CD4-positive, alpha-beta T cell (primary cell): ENCODE measurements at regions not wholly inside any gene's neighbourhood (a gene's known extent, or its start where the extent isn't known, plus 50 kb on each side); places are given as distances from the start of the nearest gene placed in this dataset.

ENCODE experiments used
- ATAC-seq: fragments of 200-7000 bp; cut with Tn5 transposase; one replicate; pipeline ENCODE4 v1.10.0; 2022; ENCODE audit warnings: mild to moderate bottlenecking; ENCODE audit not compliant: poor library complexity
- CTCF ChIA-PET: fragments of 350-600 bp; sonication (Branson Sonifier 250); formaldehyde crosslinking; loops from one replicate; lab custom pipeline; 2021; ENCODE audit warnings: antibody characterized with exemption, inconsistent platforms; lab: Charles Lee
- POLR2A ChIA-PET: fragments of 350-600 bp; sonication (Branson Sonifier 250); formaldehyde crosslinking; loops from one replicate; lab custom pipeline; 2021; ENCODE audit warnings: antibody characterized with exemption, inconsistent platforms; lab: Charles Lee
- DNase-seq, 14 experiments: peaks; one replicate each; pipeline ENCODE4 v3.0.0-alpha.2; 2013 to 2020; ENCODE audit warnings: mixed read lengths in 2 of 14
- H3K27ac ChIP-seq, 2 donors: one replicate each; pipeline versions ENCODE4 v1.5.1 to v1.7.0; 2013; ENCODE audit warnings: low read length in 2 of 2, low read depth in 1 of 2, mild to moderate bottlenecking in 1 of 2
- H3K27me3 ChIP-seq, 2 experiments: 1 replicate in 1 of 2; 2 replicates in 1 of 2; pipeline versions ENCODE4 v1.6.1 to v1.7.0; 2013; ENCODE audit warnings: low read length in 2 of 2, control low read depth in 1 of 2, mild to moderate bottlenecking in 1 of 2, moderate library complexity in 1 of 2; ENCODE audit not compliant: insufficient read depth in 2 of 2, control insufficient read depth in 1 of 2
- H3K36me3 ChIP-seq: one replicate; pipeline ENCODE4 v1.6.1; 2013; ENCODE audit warnings: low read length, control low read depth; ENCODE audit not compliant: insufficient read depth
- H3K4me1 ChIP-seq: one replicate; pipeline ENCODE4 v1.6.1; 2013; ENCODE audit warnings: low read length, control low read depth; ENCODE audit not compliant: insufficient read depth
- H3K4me3 ChIP-seq: one replicate; pipeline ENCODE4 v1.5.1; 2013; ENCODE audit warnings: mild to moderate bottlenecking, low read length, moderate library complexity
- H3K9me3 ChIP-seq, 2 experiments: 1 replicate in 1 of 2; 2 replicates in 1 of 2; pipeline versions ENCODE4 v1.6.1 to v1.7.0; 2013; ENCODE audit warnings: low read length in 2 of 2, mild to moderate bottlenecking in 2 of 2, control low read depth in 1 of 2, moderate library complexity in 1 of 2; ENCODE audit not compliant: control insufficient read depth in 1 of 2, insufficient read depth in 1 of 2
- H3K27ac Mint-ChIP-seq: one replicate; pipeline ENCODE4 v1.8.0; 2020; ENCODE audit warnings: mixed read lengths
- H3K27me3 Mint-ChIP-seq: one replicate; pipeline ENCODE4 v1.8.0; 2021; ENCODE audit warnings: mixed read lengths
- H3K36me3 Mint-ChIP-seq: one replicate; pipeline ENCODE4 v1.8.0; 2021; ENCODE audit warnings: low read depth, mixed read lengths
- H3K4me1 Mint-ChIP-seq: one replicate; pipeline ENCODE4 v1.8.0; 2021; ENCODE audit warnings: low read depth, mixed read lengths
- H3K4me3 Mint-ChIP-seq: one replicate; pipeline ENCODE4 v1.8.0; 2020; ENCODE audit warnings: mild to moderate bottlenecking, mixed read lengths
- H3K9me3 Mint-ChIP-seq: one replicate; pipeline ENCODE4 v1.8.0; 2020; ENCODE audit warnings: mixed read lengths
- intact Hi-C, 2 experiments: fragments of 100-400 bp; cut with DNase I in 1 of 2; cut with micrococcal nuclease in 1 of 2; formaldehyde crosslinking; loops; one replicate each; pipeline versions ENCODE4 v1.15.1 to v1.9.0; 2023 to 2025; cut with DNase I, micrococcal nuclease
- TF ChIP-seq, protein P1 (sequence below): fragments of 200-600 bp; IDR thresholded peaks from one replicate; pipeline ENCODE4 v1.8.0; 2022; ENCODE audit warnings: antibody characterized with exemption, mild to moderate bottlenecking

DNA sequence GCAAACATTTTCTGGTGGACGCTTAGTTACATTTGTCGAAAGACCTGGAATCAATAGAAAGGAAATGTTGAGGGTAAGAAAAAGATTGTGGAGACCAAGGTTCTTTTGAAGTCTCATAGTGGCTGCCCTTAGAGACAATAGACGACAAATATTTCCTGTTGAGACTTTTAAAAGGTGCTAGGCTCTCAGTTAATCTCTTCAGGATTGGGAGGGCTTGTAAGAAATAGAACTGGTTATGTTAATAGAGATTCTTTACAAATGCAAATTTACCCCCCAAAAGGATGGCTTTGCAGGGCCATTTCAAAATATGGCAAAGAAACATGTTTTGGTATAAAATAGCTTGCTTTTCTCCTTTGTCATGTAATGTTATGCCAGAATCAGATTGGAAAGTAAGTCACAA lies 428.2 kb upstream of the CTNND2 start:
- intact Hi-C loops: no loop called here
- Mint-ChIP-seq H3K4me3 (no peak overlapping the region), H3K27me3 (no peaks in the 10 kb centered on the region), H3K9me3 (peaks cover 17% of the 10 kb centered on the region), H3K36me3 (no peaks in the 10 kb centered on the region), H3K27ac (no peak overlapping the region), H3K4me1 (no peaks in the 10 kb centered on the region)
- DNase-seq (no peak), ATAC-seq (no peak)
- no peaks in the 10 kb centered on the region for H3K36me3 ChIP-seq
- peaks cover 0 to 12% of the 10 kb centered on the region in 2 experiments for H3K9me3 ChIP-seq
- ChIA-PET POLR2A (no interaction called here), CTCF (no interaction called here)
- TF ChIP-seq, protein P1, sequence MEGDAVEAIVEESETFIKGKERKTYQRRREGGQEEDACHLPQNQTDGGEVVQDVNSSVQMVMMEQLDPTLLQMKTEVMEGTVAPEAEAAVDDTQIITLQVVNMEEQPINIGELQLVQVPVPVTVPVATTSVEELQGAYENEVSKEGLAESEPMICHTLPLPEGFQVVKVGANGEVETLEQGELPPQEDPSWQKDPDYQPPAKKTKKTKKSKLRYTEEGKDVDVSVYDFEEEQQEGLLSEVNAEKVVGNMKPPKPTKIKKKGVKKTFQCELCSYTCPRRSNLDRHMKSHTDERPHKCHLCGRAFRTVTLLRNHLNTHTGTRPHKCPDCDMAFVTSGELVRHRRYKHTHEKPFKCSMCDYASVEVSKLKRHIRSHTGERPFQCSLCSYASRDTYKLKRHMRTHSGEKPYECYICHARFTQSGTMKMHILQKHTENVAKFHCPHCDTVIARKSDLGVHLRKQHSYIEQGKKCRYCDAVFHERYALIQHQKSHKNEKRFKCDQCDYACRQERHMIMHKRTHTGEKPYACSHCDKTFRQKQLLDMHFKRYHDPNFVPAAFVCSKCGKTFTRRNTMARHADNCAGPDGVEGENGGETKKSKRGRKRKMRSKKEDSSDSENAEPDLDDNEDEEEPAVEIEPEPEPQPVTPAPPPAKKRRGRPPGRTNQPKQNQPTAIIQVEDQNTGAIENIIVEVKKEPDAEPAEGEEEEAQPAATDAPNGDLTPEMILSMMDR: no peak
- H3K27ac ChIP-seq: no peak overlapping the region
- H3K4me1 ChIP-seq: no peaks in the 10 kb centered on the region
- no peak overlapping the region for H3K4me3 ChIP-seq
- no peaks in the 10 kb centered on the region for H3K27me3 ChIP-seq

DNA sequence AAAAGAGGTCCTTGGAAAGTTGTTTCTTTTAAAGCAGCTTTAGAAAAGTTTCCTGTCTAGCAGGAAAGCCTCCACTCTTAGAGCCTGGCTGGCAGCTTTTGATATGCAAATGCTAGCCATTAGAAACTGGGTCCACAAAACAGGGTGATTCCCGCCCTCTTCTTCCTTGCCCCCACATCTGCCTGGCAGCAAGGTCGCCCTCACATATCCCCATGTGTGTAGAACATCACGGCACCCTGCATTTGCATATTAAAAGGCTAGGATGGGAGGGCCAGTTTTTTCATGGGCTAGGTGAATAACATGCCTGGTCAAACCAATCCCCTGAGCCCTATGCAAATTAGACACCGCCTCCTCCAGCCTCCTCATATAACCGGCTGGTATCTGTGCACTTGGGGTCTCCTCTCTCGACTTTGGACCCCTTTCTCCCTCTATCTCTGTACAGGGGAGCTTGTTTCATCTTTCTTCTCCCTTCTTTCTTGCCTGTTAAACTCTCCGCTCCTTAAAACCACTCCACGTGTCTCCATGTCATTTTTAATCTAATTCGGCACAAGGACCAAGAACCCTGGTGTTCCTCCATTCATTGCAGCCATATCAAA lies 426.8 kb upstream of the CTNND2 start:
- POLR2A ChIA-PET: no interaction called here

DNA sequence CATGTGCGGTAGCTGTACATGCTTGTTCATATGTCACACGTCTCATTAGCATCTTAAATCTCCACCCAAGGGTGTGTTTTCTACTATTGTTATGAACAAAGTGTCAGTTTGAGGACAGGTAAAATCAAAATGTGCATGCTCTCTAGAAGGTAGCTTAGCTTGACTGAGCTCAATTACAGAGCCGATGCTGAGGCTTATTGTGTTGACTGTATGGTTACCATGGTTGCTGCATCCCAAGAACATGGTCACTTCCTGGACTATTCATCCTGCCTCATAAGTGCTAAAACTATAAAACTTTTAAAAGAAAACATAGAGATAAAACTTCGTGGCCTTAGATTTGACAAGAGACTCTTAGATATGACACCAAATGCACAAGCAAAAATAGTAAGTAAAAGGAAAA lies 426.1 kb upstream of the CTNND2 start:
- Mint-ChIP-seq H3K27ac (no peak overlapping the region), H3K4me3 (no peak overlapping the region), H3K9me3 (peaks cover 19% of the 10 kb centered on the region), H3K4me1 (no peaks in the 10 kb centered on the region), H3K36me3 (no peaks in the 10 kb centered on the region), H3K27me3 (no peaks in the 10 kb centered on the region)
- no peaks in the 10 kb centered on the region for H3K27me3 ChIP-seq
- TF ChIP-seq, protein P1: no peak
- no peak overlapping the region for H3K27ac ChIP-seq
- peaks cover 0 to 12% of the 10 kb centered on the region in 2 experiments for H3K9me3 ChIP-seq
- ChIA-PET POLR2A (no interaction called here), CTCF (no interaction called here)
- H3K4me3 ChIP-seq: no peak overlapping the region
- DNase-seq: no peak
- intact Hi-C loops: no loop called here
- H3K36me3 ChIP-seq: no peaks in the 10 kb centered on the region
- no peaks in the 10 kb centered on the region for H3K4me1 ChIP-seq
- ATAC-seq: no peak

More for the DNA sequence above, 426.8 kb upstream of the CTNND2 start:
- H3K36me3 Mint-ChIP-seq: no peaks in the 10 kb centered on the region
- no peak overlapping the region for H3K4me3 ChIP-seq
- intact Hi-C loops: no loop called here
- CTCF ChIA-PET: no interaction called here
- ATAC-seq (no peak), DNase-seq (no peak)
- no peaks in the 10 kb centered on the region for H3K27me3 ChIP-seq
- H3K27ac Mint-ChIP-seq: no peak overlapping the region
- H3K27me3 Mint-ChIP-seq: no peaks in the 10 kb centered on the region
- H3K9me3 Mint-ChIP-seq: peaks cover 24% of the 10 kb centered on the region
- TF ChIP-seq, protein P1: no peak
- no peaks in the 10 kb centered on the region for H3K4me1 ChIP-seq
- H3K36me3 ChIP-seq: no peaks in the 10 kb centered on the region
- peaks cover 0 to 12% of the 10 kb centered on the region in 2 experiments for H3K9me3 ChIP-seq
- no peak overlapping the region for H3K27ac ChIP-seq
- no peaks in the 10 kb centered on the region for H3K4me1 Mint-ChIP-seq
- H3K4me3 Mint-ChIP-seq: no peak overlapping the region
